ENCODE measurements at regions not wholly inside any gene's neighbourhood (a gene's known extent, or its start where the extent isn't known, plus 50 kb on each side); places are given as distances from the start of the nearest gene placed in this dataset.

DNA sequence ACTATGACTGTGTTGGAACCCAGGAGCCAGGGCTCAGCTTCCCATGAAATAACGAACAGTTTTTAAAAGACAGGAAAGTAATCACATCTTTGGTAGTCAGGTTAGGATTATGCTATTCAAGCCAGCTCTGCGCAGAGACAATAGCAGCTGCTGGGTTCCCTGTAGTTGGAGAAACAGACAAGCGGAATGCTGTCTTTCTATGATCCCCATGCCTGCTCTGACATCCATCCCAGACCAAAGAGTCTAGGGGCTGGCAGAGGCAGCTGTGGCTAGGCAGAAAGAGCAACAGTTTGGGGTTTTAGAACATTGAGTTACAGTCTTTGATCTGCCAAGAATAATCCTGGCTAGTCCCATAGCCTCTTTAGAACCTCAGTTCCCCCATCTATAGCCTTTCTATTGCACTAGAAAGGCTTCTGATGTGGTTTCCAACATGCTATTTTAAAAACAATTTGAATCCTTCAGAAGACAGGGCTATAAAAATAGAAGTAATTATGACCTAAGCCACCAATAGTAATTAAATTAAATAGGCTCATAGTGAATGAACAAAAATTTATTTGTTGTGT is 146.8 kb downstream of the MTX2 start:
- DNase-seq (ENCODE audit: low read depth, low spot score), result no peak
- H3K27me3 Mint-ChIP-seq (ENCODE audit: low read depth), result peaks cover 11% of the 10 kb centered on the region
- H3K4me1 Mint-ChIP-seq, result no peaks in the 10 kb centered on the region
- no peaks in the 10 kb centered on the region for H3K9me3 Mint-ChIP-seq
- H3K4me3 Mint-ChIP-seq, result no peak overlapping the region
- no peaks in the 10 kb centered on the region for H3K36me3 Mint-ChIP-seq (ENCODE audit: low read depth)
- TF ChIP-seq, protein P1, sequence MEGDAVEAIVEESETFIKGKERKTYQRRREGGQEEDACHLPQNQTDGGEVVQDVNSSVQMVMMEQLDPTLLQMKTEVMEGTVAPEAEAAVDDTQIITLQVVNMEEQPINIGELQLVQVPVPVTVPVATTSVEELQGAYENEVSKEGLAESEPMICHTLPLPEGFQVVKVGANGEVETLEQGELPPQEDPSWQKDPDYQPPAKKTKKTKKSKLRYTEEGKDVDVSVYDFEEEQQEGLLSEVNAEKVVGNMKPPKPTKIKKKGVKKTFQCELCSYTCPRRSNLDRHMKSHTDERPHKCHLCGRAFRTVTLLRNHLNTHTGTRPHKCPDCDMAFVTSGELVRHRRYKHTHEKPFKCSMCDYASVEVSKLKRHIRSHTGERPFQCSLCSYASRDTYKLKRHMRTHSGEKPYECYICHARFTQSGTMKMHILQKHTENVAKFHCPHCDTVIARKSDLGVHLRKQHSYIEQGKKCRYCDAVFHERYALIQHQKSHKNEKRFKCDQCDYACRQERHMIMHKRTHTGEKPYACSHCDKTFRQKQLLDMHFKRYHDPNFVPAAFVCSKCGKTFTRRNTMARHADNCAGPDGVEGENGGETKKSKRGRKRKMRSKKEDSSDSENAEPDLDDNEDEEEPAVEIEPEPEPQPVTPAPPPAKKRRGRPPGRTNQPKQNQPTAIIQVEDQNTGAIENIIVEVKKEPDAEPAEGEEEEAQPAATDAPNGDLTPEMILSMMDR (conservative IDR thresholded peaks at IDR 0.05), result no peak
- no peak overlapping the region for H3K27ac Mint-ChIP-seq (ENCODE audit: unreplicated experiment)

DNA sequence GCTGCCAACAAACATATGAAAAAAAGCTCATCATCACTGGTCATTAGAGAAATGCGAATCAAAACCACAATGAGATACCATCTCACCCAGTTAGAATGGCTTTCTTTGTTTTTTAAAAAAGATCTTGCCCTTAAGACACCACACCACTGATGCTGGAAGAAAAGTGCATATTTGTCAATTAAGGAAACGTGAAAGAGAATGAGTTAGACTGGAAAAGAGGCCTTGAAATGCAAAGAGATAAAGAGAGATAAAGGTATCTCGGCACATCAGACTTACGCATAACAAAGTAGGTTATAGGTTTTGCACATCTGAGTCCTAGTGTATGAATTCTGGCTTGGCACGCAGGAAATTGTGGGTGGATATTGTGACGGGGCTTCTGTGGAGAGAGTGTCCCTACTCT is 149.5 kb downstream of the MTX2 start:
- Mint-ChIP-seq H3K4me1 (no peaks in the 10 kb centered on the region), H3K36me3 (ENCODE audit: low read depth) (no peaks in the 10 kb centered on the region), H3K9me3 (no peaks in the 10 kb centered on the region), H3K27me3 (ENCODE audit: low read depth) (peaks cover 6% of the 10 kb centered on the region), H3K27ac (ENCODE audit: unreplicated experiment) (no peak overlapping the region), H3K4me3 (no peak overlapping the region)
- TF ChIP-seq, protein P1 (conservative IDR thresholded peaks at IDR 0.05), result no peak
- no peak for DNase-seq (ENCODE audit: low read depth, low spot score)

DNA sequence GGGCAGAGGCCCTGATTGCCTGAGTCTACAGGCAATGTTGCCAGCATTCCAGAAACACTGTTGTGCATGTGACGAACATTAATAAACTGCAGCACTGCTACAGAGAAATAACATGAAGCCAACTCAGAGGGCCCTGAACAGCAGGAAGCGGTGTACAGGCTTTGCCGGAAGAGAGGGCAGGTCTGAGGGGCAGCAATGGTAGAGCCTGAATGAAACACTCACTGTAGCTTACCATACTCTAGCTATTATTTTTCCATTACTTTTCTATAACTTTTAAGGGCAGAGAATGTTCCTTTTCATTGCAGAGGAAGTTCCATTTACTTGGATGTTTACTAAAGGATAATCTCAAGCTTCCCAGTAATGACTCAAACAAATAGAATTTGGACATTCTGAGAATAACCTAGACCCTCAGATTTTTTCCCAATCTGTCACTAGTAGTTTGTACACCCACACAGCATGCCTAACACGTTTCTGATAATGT is 150.4 kb downstream of the MTX2 start:
- Mint-ChIP-seq H3K9me3 (no peaks in the 10 kb centered on the region), H3K4me3 (no peak overlapping the region), H3K27me3 (ENCODE audit: low read depth) (peaks cover 11% of the 10 kb centered on the region), H3K4me1 (no peaks in the 10 kb centered on the region), H3K27ac (ENCODE audit: unreplicated experiment) (no peak overlapping the region), H3K36me3 (ENCODE audit: low read depth) (no peaks in the 10 kb centered on the region)
- TF ChIP-seq, protein P1 (conservative IDR thresholded peaks at IDR 0.05), result no peak
- DNase-seq (ENCODE audit: low read depth, low spot score), result no peak

DNA sequence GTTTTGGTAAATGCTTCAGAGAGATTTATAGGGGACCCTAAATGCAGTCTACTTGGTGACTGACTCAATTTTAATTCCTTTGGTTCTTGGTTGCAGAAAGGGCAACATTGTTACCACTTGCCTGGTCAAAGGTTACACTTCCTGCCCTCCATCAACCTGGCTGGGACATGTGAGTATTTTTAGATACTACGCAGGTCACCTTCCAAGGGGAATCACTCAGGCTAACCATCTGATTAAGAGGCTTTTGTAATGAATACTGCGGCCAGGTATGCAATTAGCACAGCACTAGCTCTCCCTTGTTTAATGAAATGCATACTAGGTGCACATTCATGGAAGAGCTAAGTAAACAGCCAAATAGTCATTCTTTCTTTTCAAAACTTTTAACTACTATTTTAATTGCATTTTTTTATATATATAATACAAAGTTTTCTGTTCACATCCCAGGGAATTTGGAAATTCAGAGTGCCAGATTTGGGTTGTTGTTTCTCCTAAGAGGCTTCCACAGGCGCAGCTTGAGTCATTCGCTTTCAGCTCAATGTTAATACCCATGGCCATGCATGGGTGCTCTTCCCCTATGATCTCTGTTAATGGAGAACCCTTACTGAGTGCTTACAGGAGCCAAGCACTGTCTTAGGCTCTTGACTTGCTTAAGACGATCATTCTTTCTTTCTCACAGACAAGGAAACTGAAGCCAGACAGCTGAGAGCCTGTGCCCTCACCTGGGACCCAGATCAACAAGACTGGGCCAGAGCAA is 152.2 kb downstream of the MTX2 start:
- Mint-ChIP-seq H3K36me3 (ENCODE audit: low read depth) (no peaks in the 10 kb centered on the region), H3K27me3 (ENCODE audit: low read depth) (peaks cover 10% of the 10 kb centered on the region), H3K4me1 (no peaks in the 10 kb centered on the region), H3K27ac (ENCODE audit: unreplicated experiment) (no peak overlapping the region), H3K9me3 (no peaks in the 10 kb centered on the region), H3K4me3 (no peak overlapping the region)
- TF ChIP-seq, protein P1 (conservative IDR thresholded peaks at IDR 0.05), result no peak
- no peak for DNase-seq (ENCODE audit: low read depth, low spot score)

DNA sequence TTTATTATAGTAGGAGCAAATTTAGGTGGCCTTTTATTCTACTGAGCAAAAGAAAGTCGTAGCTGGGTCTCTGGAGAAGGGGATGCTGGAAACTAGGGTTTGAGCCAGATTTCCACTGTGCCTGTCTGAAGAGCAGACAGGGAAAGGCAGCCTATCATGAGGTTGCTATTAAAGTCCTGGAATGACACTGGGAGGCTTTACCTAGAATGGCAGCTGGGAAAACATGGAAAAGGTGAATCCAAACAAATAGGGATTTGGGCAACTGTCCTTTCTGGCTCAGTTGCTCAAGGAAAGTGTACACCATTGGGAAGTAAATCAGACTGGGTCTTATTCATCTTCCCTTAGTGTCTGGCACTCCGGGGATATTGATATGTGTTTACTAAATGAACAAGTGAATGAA is 154.6 kb downstream of the MTX2 start:
- no peaks in the 10 kb centered on the region for H3K4me1 Mint-ChIP-seq
- TF ChIP-seq, protein P1 (conservative IDR thresholded peaks at IDR 0.05), result no peak

More for the DNA sequence above, 154.6 kb downstream of the MTX2 start:
- Mint-ChIP-seq H3K27ac (ENCODE audit: unreplicated experiment) (no peak overlapping the region), H3K4me3 (no peak overlapping the region), H3K36me3 (ENCODE audit: low read depth) (no peaks in the 10 kb centered on the region), H3K27me3 (ENCODE audit: low read depth) (peaks cover 23% of the 10 kb centered on the region), H3K9me3 (no peaks in the 10 kb centered on the region)
- DNase-seq (ENCODE audit: low read depth, low spot score), result no peak

Measured in neural crest cell (in vitro differentiated cells).